HepG2 (cell line): ENCODE measurements at regions not wholly inside any gene's neighbourhood (a gene's known extent, or its start where the extent isn't known, plus 50 kb on each side); places are given as distances from the start of the nearest gene placed in this dataset.

Experiments used
- ATAC-seq: fragments of 200-7000 bp; cut with Tn5 transposase; 3 replicates; pipeline ENCODE4 v1.9.1; 2020; ENCODE audit warnings: mild to moderate bottlenecking, moderate library complexity
- BruUV-seq: library from RNA; stranded (reverse); fragments of 400-500 nt; replicated peaks from 2 replicates; lab custom pipeline; 2021; lab: Mats Ljungman, UMichigan
- CTCF ChIA-PET: fragments of 300-600 bp; formaldehyde crosslinking; extraction: SDS; loops from one replicate; lab custom pipeline; 2021; ENCODE audit warnings: low total read pairs, inconsistent platforms, low intra/inter-chr PET ratio; lab: Yijun Ruan, JAX
- POLR2A ChIA-PET: fragments of 350-600 bp; sonication (Branson Sonifier 250); formaldehyde crosslinking; loops from one replicate; lab custom pipeline; 2020; ENCODE audit warnings: antibody characterized with exemption, inconsistent platforms; lab: Yijun Ruan, JAX
- DNase-seq: peaks from one replicate; pipeline ENCODE4 v3.0.0-alpha.2; 2015; ENCODE audit warnings: low spot score
- FAIRE-seq: peaks from 3 replicates; lab custom pipeline; 2011; peaks lifted over from hg19 to GRCh38; lab: Jason Lieb, UNC
- H2AFZ ChIP-seq: one replicate; pipeline ENCODE4 v1.6.1; 2011; ENCODE audit warnings: low read length, inconsistent platforms
- H3K27ac ChIP-seq: fragments of 300-600 bp; 3 replicates; pipeline ENCODE4 v1.8.0; 2011; ENCODE audit warnings: mixed run types, mild to moderate bottlenecking, mixed read lengths, low read length, inconsistent platforms; ENCODE audit not compliant: insufficient read depth; ENCODE audit errors: extremely low read length
- H3K27me3 ChIP-seq, 2 experiments: fragments of 200-600 bp in 1 of 2; 2 replicates in 1 of 2; 3 replicates in 1 of 2; pipeline versions ENCODE4 v1.6.0 to v1.8.0; 2011; ENCODE audit warnings: low read length in 2 of 2, mild to moderate bottlenecking in 2 of 2, moderate library complexity in 2 of 2, inconsistent platforms in 1 of 2; ENCODE audit not compliant: insufficient read depth in 2 of 2, control insufficient read depth in 1 of 2
- H3K36me3 ChIP-seq, 2 experiments: fragments of 200-600 bp in 1 of 2; replicated peaks in 1 of 2; 2 replicates in 1 of 2; 3 replicates in 1 of 2; pipeline versions ENCODE4 v1.5.1 to v1.8.0; 2011; ENCODE audit warnings: low read length in 2 of 2, inconsistent platforms in 1 of 2; ENCODE audit not compliant: insufficient read depth in 2 of 2, control insufficient read depth in 1 of 2
- H3K4me1 ChIP-seq: 2 replicates; pipeline ENCODE4 v1.5.1; 2012; ENCODE audit warnings: low read length, inconsistent platforms; ENCODE audit not compliant: insufficient read depth
- H3K4me2 ChIP-seq: 2 replicates; pipeline ENCODE4 v1.6.0; 2011; ENCODE audit warnings: low read depth, low read length, inconsistent platforms
- H3K4me3 ChIP-seq, 3 experiments: fragments of 200-600 bp in 1 of 3; sonication (generic), shearing (Covaris generic) in 1 of 3; replicated peaks in 1 of 3; 2 replicates each; pipeline ENCODE4 v1.5.1; 2011 to 2016; ENCODE audit warnings: low read length in 3 of 3, inconsistent platforms in 2 of 3, low read depth in 2 of 3, mild to moderate bottlenecking in 2 of 3, control low read depth in 1 of 3, mixed read lengths in 1 of 3; ENCODE audit not compliant: insufficient read depth in 1 of 3
- H3K79me2 ChIP-seq: one replicate; pipeline ENCODE4 v1.6.1; 2011; ENCODE audit warnings: low read length, inconsistent platforms; ENCODE audit not compliant: insufficient read depth
- H3K9ac ChIP-seq: 2 replicates; pipeline ENCODE4 v1.6.0; 2011; ENCODE audit warnings: mild to moderate bottlenecking, low read depth, low read length, inconsistent platforms; ENCODE audit not compliant: insufficient read depth
- H3K9me3 ChIP-seq: 2 replicates; pipeline ENCODE4 v1.5.1; 2012; ENCODE audit warnings: mild to moderate bottlenecking, low read length
- H4K20me1 ChIP-seq: 2 replicates; pipeline ENCODE4 v1.6.0; 2011; ENCODE audit warnings: inconsistent platforms, mild to moderate bottlenecking, low read length, moderate library complexity; ENCODE audit not compliant: insufficient read depth
- CENPT ChIP-seq: sonication (generic); formaldehyde crosslinking; IDR thresholded peaks from 2 replicates; pipeline ENCODE4 v1.8.0; 2022; ENCODE audit warnings: low read depth, mild to moderate bottlenecking, moderate library complexity, missing genetic modification reagents
- EED ChIP-seq: sonication (generic); formaldehyde crosslinking; IDR thresholded peaks from 2 replicates; pipeline ENCODE4 v1.5.0; 2020; ENCODE audit warnings: mild to moderate bottlenecking, missing genetic modification reagents
- HNF1A ChIP-seq, 2 experiments: sonication (generic) in 1 of 2; formaldehyde crosslinking in 1 of 2; IDR thresholded peaks; 2 replicates each; pipeline versions ENCODE4 v1.4.0 to v1.6.1; 2016 to 2020; ENCODE audit warnings: borderline replicate concordance in 1 of 2, low read depth in 1 of 2, mild to moderate bottlenecking in 1 of 2, missing genetic modification reagents in 1 of 2
- KAT8 ChIP-seq: IDR thresholded peaks from 2 replicates; pipeline ENCODE4 v1.6.1; 2016; ENCODE audit warnings: missing genetic modification reagents, missing compliant biosample characterization
- MXD1 ChIP-seq: sonication (generic); formaldehyde crosslinking; IDR thresholded peaks from 2 replicates; pipeline ENCODE4 v1.4.0; 2020; ENCODE audit warnings: mild to moderate bottlenecking, missing genetic modification reagents
- SALL1 ChIP-seq: sonication (generic); formaldehyde crosslinking; IDR thresholded peaks from 2 replicates; pipeline ENCODE4 v1.8.0; 2022; ENCODE audit warnings: mild to moderate bottlenecking, missing genetic modification reagents
- SRSF1 ChIP-seq: fragments of 200-400 bp; formaldehyde crosslinking; optimal IDR thresholded peaks from 2 replicates; pipeline ENCODE3; 2017; ENCODE audit warnings: mild to moderate bottlenecking, low read depth, low read length, moderate library complexity
- SRY ChIP-seq: sonication (generic); formaldehyde crosslinking; IDR thresholded peaks from 2 replicates; pipeline ENCODE4 v1.8.0; 2022; ENCODE audit warnings: mild to moderate bottlenecking, missing genetic modification reagents
- TAF1 ChIP-seq: sonication (generic); formaldehyde crosslinking; IDR thresholded peaks from 2 replicates; pipeline ENCODE4 v1.4.0; 2020; ENCODE audit warnings: missing genetic modification reagents
- ZNF136 ChIP-seq: sonication (generic); formaldehyde crosslinking; IDR thresholded peaks from 2 replicates; pipeline ENCODE4 v1.8.1; 2022; ENCODE audit warnings: low read depth, mild to moderate bottlenecking, moderate library complexity, missing genetic modification reagents
- ZNF142 ChIP-seq: sonication (generic); formaldehyde crosslinking; IDR thresholded peaks from 2 replicates; pipeline ENCODE4 v1.4.0; 2020; ENCODE audit warnings: missing genetic modification reagents
- ZNF24 ChIP-seq: fragments of 450-650 bp; IDR thresholded peaks from 2 replicates; pipeline ENCODE4 v1.6.1; 2017; ENCODE audit warnings: antibody characterized with exemption, mild to moderate bottlenecking
- ZNF713 ChIP-seq: sonication (generic); formaldehyde crosslinking; IDR thresholded peaks from 2 replicates; pipeline ENCODE4 v1.4.0; 2020; ENCODE audit warnings: mild to moderate bottlenecking, missing genetic modification reagents
- WGBS: methylation state at CpG from one replicate; pipeline ENCODE4 v1.1.6; 2017; ENCODE audit warnings: low lambda C conversion rate; 5-methylcytosine and 5-hydroxymethylcytosine counted together
- in situ Hi-C: cut with HindIII; loops from 2 replicates; pipeline ENCODE4 v1.10.0; 2017; ENCODE audit warnings: low pct_unique_long_range_greater_than_20kb; ENCODE audit not compliant: extremely low pct_ligation_motif_present
- intact Hi-C: fragments of 100-400 bp; cut with micrococcal nuclease; formaldehyde crosslinking; loops from one replicate; pipeline ENCODE4 v1.10.0; 2022; ENCODE audit not compliant: unreplicated experiment

- Histone ChIP-seq H3K27me3 (no peaks in the 10 kb centered on the region; a peak in 1 of 5 replicates), H3K9me3 (no peaks in the 10 kb centered on the region), H3K36me3 (no peaks in the 10 kb centered on the region), H4K20me1 (no peaks in the 10 kb centered on the region), H3K79me2 (no peaks in the 10 kb centered on the region), H2AFZ (no peak overlapping the region), H3K9ac (no peak overlapping the region), H3K4me2 (no peak overlapping the region), H3K4me3 (no peak overlapping the region), H3K4me1 (no peaks in the 10 kb centered on the region), H3K27ac (no peak overlapping the region)
- POLR2A ChIA-PET = no interaction called here
- intact Hi-C loops = no loop called here
- DNase-seq (no peak), FAIRE-seq (no peak), ATAC-seq (no peak)
- CTCF ChIA-PET = no interaction called here
- no TSS peak for BruUV-seq
- in situ Hi-C loops = no loop called here
- WGBS = 2% methylated on average over 4 of the region's 4 CpGs
- no peak for TF ChIP-seq SRSF1
- no peak for TF ChIP-seq KAT8 (CRISPR knock-in tag)
- no peak for TF ChIP-seq SRY (CRISPR knock-in tag)
- no peak for TF ChIP-seq ZNF713 (CRISPR knock-in tag)
- no peak for TF ChIP-seq SALL1 (CRISPR knock-in tag)
- TF ChIP-seq ZNF136 (CRISPR knock-in tag) = no peak
- no peak for TF ChIP-seq EED (CRISPR knock-in tag)
- no peak for TF ChIP-seq MXD1 (CRISPR knock-in tag)
- no peak for TF ChIP-seq HNF1A (IDR thresholded peaks at IDR 0.05; ENCODE audit: low read depth)
- no peak for TF ChIP-seq HNF1A (CRISPR knock-in tag; IDR thresholded peaks at IDR 0.05; ENCODE audit: borderline replicate concordance)
- TF ChIP-seq ZNF142 (CRISPR knock-in tag) = no peak
- TF ChIP-seq TAF1 (CRISPR knock-in tag) = no peak
- TF ChIP-seq ZNF24 = no peak
- TF ChIP-seq CENPT (CRISPR knock-in tag) = no peak
Measured at GRCh38 chr14:45709541-45709940, 456.5 kb upstream of the MIS18BP1 start.
